Limb (tissue), 2 donors: ENCODE measurements at regions not wholly inside any gene's neighbourhood (a gene's known extent, or its start where the extent isn't known, plus 50 kb on each side); places are given as distances from the start of the nearest gene placed in this dataset.

ENCODE experiments used
- DNase-seq, 2 donors: peaks; one replicate each; pipeline ENCODE4 v3.0.0-alpha.2; 2016; ENCODE audit errors: extremely low spot score in 2 of 2

GRCh38 chr5:43941806-43942205 is 338.8 kb downstream of the NNT start:
- DNase-seq, result no peak

GRCh38 chr5:43940562-43940961 is 337.6 kb downstream of the NNT start:
- no peak for DNase-seq

GRCh38 chr5:43926923-43927322 is 323.9 kb downstream of the NNT start:
- DNase-seq, result no peak

GRCh38 chr5:43920422-43920821 is 317.4 kb downstream of the NNT start:
- DNase-seq, result no peak

GRCh38 chr5:43917925-43918324 is 314.9 kb downstream of the NNT start:
- DNase-seq, result no peak

GRCh38 chr5:43903129-43903528 is 300.1 kb downstream of the NNT start:
- no peak for DNase-seq

GRCh38 chr5:43900974-43901373 is 298.0 kb downstream of the NNT start:
- DNase-seq, result no peak

- no peak for DNase-seq
Observed at GRCh38 chr5:43895876-43896275, 292.9 kb downstream of the NNT start.

- DNase-seq, result no peak
Observed at GRCh38 chr5:43893951-43894684, 291.1 kb downstream of the NNT start.

- DNase-seq, result no peak
Observed at GRCh38 chr5:43891112-43891511, 288.1 kb downstream of the NNT start.

- DNase-seq, result no peak
Observed at GRCh38 chr5:43889233-43889632, 286.3 kb downstream of the NNT start.

- no peak for DNase-seq
Observed at GRCh38 chr5:43875741-43876140, 272.8 kb downstream of the NNT start.

GRCh38 chr5:43874772-43875171 is 271.8 kb downstream of the NNT start:
- DNase-seq, result no peak

GRCh38 chr5:43873791-43874190 is 270.8 kb downstream of the NNT start:
- no peak for DNase-seq

GRCh38 chr5:43859309-43859708 is 256.3 kb downstream of the NNT start:
- DNase-seq, result no peak

GRCh38 chr5:43855452-43855851 is 252.5 kb downstream of the NNT start:
- no peak for DNase-seq

- no peak for DNase-seq
Observed at GRCh38 chr5:43854697-43855292, 251.8 kb downstream of the NNT start.

- DNase-seq, result no peak
Observed at GRCh38 chr5:43852279-43852678, 249.3 kb downstream of the NNT start.

- DNase-seq, result no peak
Observed at GRCh38 chr5:43851741-43852140, 248.8 kb downstream of the NNT start.

GRCh38 chr5:43840424-43841125 is 237.6 kb downstream of the NNT start:
- DNase-seq, result no peak

GRCh38 chr5:43839218-43839617 is 236.2 kb downstream of the NNT start:
- no peak for DNase-seq

GRCh38 chr5:43837996-43838395 is 235.0 kb downstream of the NNT start:
- no peak for DNase-seq

- no peak for DNase-seq
Observed at GRCh38 chr5:43837091-43837490, 234.1 kb downstream of the NNT start.
